AG08395 (cell line): ENCODE measurements at regions not wholly inside any gene's neighbourhood (a gene's known extent, or its start where the extent isn't known, plus 50 kb on each side); places are given as distances from the start of the nearest gene placed in this dataset.
A peak's percentile ranks its signal among the peaks of the same experiment; 100 is the strongest.

Source experiments
- DNase-seq: peaks from one replicate; pipeline ENCODE4 v3.0.0; 2012; ENCODE audit warnings: mixed read lengths, low spot score

GRCh38 chr2:41405441-41405840 is 642.4 kb upstream of the PKDCC start:
- no peak for DNase-seq

- no peak for DNase-seq
Observed at GRCh38 chr2:41409328-41409727, 638.5 kb upstream of the PKDCC start.

DNA sequence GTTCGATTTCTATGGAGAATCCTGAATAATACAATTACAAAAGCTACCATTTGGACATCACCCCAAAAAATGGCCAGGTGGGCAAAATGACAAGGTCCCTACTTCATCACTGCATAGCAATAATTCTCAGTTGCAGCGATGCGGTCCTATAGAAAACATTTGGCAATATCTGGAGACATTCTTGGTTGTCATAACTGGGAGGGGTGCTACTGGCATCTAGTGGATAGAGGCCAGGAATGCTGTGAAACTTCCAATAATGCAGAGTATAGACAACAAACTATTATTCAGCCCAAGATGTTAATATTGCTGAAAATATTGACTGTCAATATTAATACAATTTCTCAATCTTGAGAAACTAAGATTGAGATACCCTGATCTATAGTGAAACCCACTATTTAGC is 637.8 kb upstream of the PKDCC start:
- DNase-seq: no peak

DNA sequence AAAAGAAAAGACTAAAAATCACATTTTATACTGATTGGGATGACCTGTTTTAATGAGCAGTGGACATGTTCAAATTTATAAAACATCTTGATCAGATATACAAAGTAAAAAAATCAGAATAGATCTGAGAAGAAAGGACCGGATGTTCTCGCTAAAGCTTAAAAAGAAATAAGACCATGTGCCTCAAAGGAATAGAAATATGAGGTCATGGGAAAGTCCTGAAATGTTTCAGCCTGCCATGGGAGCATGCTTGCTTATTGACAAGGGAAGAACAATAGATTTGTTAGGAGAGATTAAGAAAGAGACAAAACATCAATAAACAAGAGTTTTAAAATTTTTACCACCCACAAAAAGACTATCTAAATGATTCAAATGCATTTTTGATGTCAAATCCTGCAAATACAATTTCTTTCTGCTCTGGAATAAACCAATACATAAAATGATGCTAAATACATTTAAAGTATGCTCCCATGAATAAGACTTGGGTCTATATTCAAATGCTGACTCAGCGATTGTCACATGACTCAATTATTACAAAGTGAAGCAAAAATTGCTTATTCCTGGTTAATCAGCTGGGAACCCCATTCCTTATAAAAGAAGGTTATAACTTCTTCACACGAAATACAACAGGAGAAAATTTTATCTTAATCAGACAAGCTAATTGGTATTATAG is 633.9 kb upstream of the PKDCC start:
- DNase-seq: no peak

DNA sequence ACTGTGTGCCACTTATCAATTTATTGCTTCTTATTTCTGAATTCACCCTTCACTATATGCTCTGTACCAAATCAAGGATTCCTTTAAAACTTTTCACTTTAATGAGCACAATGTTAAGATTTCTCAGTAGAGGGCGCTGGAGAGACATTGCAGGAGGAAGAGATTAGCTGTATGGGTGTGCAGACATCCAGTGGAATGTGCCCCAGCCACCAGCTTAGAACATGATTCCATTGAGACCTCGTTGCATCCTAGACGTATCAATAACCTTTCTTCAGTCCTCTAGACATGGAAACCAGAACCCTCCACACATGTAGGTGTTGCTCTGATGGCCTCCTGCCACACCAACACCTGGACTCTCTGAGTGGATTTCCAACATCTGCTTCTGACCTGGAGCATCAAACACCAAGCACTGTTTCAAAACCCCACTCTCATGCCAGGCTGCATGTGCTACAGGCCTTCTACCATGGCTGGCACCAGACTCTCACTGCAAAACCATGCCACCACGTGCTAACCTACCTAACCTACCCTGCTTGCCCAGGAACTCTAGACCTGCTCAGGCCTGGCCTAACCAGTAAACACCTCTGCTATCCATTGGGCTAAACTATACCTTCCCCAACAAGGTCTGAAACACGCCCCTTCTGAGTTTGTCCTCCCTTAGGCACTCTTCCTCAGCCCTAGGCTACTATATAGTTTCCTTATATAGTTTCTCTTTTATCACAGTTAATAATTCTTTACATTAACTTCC is 633.2 kb upstream of the PKDCC start:
- DNase-seq: peak; percentile 7

DNA sequence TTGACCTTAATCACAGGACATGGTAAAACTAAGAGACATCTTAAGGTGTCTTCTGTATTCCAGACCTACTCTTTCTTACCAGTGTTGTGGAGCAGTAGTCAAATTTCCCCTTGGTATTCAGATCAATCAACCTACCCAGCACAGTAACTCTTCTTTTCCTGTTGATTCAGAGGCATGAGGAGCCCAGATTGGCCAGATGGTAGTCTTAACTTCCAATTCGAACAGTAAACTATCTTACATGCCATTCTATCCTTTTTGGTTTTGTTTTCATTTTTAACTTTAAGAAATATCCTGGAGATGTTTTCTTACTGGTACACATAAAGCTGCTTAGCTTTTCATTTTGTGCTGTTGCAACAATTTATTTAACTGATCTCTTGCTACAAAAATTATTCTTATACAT is 630.3 kb upstream of the PKDCC start:
- no peak for DNase-seq

DNA sequence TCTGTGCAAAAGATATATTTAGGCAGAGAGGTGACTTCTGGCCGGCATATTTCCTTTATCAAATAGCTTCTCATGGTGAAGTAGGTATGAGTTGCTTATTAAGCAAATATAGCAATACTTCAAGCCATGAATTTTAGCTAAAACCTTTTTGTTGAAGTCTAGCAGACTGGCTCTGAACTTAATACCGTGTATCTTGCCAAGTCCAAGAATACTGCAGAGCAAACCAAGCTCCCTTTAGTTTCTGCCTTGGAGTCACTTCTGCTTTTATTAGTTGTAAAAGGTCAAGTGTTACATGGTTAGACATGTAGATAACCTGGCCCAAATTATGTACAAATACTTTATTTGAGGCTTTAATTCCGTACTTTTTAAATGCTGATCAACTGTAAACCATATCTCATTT is 627.6 kb upstream of the PKDCC start:
- no peak for DNase-seq

- DNase-seq: no peak
Observed at GRCh38 chr2:41420872-41421271, 626.9 kb upstream of the PKDCC start.

DNA sequence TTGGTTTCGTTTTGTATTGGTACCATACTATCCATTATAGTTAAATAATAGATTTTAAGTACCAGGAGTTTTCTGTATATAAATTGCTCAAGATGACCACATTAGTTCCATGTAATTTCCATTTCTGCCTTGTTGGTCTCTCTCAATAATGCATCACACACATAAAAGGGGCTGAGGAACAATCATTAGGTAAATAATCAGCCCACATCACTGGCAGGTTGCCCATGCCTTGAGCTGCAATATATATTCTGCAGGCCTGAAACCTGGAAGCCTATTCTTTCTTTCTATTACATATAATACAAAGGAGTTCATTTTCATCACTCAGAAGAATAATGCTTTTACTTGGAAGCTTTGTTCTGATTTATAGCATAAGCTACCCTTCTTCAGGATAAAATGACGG is 616.1 kb upstream of the PKDCC start:
- no peak for DNase-seq

DNA sequence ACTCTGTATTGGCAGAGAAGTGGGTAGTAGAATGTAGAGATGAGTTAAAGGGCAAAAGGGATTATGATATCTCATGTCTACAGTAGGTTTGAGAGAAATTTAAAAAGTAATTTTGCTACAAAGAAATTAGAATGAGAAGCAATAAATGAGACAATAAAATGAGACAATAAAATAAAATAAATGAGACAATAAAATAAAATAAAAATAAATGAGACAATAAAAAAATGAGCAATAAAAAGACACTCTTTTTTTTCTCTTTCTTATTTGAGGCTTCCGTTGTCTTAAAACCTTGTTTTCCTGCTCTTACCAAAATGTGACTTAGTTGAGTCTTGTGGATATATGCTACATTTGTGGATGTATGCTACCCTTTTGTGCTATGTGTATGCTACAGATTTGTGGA is 615.4 kb upstream of the PKDCC start:
- no peak for DNase-seq

DNA sequence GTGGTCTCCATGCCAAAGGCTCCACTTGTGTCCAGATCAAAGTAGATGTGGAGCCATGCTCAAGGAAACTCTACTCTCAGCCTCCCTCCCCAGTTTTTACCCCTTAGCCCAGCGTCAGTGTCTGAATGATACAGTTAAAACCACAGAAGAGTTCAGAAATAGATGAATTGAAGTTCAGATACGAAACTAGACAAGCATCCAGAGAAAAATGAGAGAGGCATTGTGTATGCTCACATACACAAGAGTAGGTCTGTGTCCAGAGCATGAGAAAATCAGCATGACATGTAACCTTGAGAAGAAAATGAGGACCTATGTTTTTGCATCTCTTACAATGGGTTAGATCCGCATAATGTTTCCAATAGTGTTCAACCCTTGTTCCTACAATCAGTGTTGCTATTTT is 612.8 kb upstream of the PKDCC start:
- DNase-seq: no peak

DNA sequence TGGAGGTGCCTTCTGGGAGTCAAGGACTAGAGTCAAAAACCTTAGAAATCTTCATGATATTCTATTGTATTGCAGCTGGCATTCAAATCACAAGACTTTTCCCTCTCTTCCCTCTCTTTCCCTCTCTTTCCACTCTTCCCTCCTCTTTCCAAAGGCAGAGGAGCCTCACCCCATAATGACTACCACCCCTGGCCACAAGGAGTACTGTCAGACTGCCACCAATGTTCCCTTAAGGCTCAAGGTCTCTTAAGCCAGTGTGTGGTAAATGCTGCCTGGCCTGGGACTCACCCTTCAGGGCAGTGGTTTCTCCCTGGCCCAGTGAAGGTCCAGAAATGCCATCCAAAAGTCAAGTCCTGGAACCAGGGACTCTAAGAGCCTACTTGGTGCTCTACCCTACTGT is 605.9 kb upstream of the PKDCC start:
- no peak for DNase-seq

DNA sequence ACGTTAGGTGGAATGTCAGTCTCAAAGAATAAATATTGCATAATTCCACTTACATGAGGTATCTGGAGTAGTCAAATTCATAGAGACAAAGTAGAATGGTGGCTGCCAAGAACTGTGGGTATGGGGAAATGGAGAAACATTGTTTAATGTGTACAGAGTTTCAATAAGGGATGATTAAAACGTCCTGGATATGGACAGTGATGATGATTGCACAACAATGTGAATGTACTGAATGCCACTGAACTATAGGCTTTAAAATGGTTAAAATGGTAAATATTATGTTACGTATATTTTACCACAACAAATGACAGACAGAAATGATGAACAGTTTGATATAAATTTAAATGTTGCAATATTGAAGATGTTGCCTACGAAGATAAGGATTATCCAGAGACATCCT is 602.0 kb upstream of the PKDCC start:
- no peak for DNase-seq

DNA sequence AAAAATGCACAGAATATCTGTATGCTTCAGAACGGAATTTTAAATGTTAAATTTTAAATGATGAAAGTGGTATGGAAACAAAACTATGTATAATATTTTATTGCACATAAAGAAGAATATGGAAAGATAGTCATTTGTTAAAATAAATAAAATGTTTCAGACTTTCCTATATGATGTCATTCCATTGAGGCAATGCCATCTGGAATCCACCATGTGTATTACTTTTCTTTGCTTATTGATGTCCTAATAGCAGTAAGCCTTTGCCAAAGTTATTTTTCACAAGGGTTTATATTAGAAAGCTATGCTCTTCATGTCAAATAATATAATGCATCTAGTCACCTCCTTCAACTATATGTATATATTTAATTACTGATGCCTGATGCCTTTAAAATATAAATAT is 601.6 kb upstream of the PKDCC start:
- no peak for DNase-seq

- DNase-seq: no peak
Observed at GRCh38 chr2:41448221-41448620, 599.6 kb upstream of the PKDCC start.

DNA sequence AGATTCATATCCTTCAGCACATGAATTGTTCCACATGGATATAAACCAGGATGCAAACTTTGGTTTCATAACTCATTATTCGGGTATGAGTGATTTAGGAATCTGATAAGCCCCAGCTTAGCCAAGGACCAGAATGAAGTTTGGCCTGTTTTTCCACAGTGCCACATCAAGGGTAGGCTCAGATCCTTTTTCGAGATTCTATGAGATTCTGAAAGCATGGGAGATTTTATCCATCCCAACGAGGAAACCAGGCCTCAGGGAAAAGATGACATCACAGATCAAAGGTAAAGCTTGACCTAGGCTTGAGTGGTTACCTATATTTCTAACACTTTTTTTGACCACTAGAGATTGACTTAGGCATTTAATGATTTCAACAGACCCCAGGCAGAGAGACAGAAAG is 590.8 kb upstream of the PKDCC start:
- DNase-seq: no peak

DNA sequence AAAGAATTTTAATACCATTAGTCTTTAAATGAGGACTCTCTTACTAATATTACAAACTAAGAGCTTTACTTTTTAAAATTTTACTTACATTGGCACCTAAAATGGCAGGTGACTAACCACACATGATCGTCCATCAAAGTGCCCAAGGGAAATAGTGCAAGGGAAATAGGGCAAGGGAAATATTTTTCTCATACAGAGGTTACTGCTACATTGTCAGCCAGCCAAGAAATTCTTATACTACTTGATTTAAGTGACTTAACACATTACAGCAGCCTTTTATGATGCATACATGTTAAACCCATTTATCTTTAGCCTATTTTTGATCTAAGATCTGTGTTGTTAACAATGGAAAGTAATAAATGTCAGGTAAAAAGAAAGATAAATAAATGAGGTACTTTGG is 587.2 kb upstream of the PKDCC start:
- no peak for DNase-seq

DNA sequence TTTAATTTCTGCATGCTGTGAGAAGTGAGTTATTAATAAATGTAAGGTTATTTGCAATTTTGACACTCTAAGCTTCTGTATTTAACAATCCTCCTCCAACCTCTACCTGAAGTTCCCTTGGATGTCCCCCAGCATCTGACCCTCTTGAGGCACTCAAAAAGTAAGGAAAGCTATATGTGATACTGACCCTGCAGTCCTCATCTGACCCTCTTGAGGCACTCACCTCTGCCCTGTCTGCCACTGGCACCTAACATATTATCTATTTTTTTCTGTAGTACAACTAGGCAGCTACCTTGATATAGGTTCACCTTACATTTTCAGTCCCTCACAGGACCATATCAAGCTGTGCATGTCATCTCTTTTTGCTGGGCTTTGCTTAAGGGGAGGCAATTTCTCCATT is 583.4 kb upstream of the PKDCC start:
- no peak for DNase-seq

DNA sequence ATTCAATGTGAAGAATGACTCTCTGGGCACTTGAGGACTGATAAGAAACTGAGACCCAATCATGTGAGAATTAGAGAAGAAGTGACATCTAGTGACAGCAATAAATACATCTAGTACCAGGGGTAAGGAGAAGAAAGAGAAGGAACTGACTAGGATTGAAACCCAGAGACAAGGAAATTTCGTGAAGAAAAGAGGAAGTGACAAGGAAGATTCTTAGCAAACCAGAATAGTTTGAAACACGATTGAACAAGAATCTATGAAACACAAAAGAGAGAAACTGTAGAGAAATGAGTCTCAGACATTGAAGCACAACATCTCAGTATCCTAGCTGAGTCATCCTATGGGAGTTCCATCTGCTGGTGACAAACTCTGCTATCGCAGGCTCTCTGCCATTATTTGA is 571.9 kb upstream of the PKDCC start:
- no peak for DNase-seq

GRCh38 chr2:41482659-41483058 is 565.2 kb upstream of the PKDCC start:
- no peak for DNase-seq

GRCh38 chr2:41483226-41483625 is 564.6 kb upstream of the PKDCC start:
- DNase-seq: no peak

- DNase-seq: no peak
Observed at GRCh38 chr2:41483982-41484857, 563.6 kb upstream of the PKDCC start.

- DNase-seq: no peak
Observed at GRCh38 chr2:41484858-41485234, 563.0 kb upstream of the PKDCC start.
